H9 (cell line): ENCODE measurements at regions not wholly inside any gene's neighbourhood (a gene's known extent, or its start where the extent isn't known, plus 50 kb on each side); places are given as distances from the start of the nearest gene placed in this dataset.
"Not testable (repeated sequence)": the region's sequence is repeated elsewhere in the genome, so short reads cannot be mapped to it uniquely, and the experiment has no call there.

Experiments
- DNase-seq: peaks from one replicate; pipeline ENCODE4 v3.0.0-alpha.2; 2017
- H2AFZ ChIP-seq: one replicate; pipeline ENCODE4 v1.6.1; 2013; ENCODE audit warnings: mild to moderate bottlenecking, low read length, control low read depth, moderate library complexity
- H2AK5ac ChIP-seq: 2 replicates; pipeline ENCODE4 v1.6.1; 2013; ENCODE audit warnings: low read length, control low read depth, mixed read lengths; ENCODE audit not compliant: insufficient read length
- H2BK120ac ChIP-seq: one replicate; pipeline ENCODE4 v1.6.1; 2013; ENCODE audit warnings: low read depth, mild to moderate bottlenecking, low read length, control low read depth, inconsistent platforms; ENCODE audit not compliant: poor library complexity, severe bottlenecking
- H2BK12ac ChIP-seq: 2 replicates; pipeline ENCODE4 v1.6.1; 2013; ENCODE audit warnings: low read length, control low read depth, mixed read lengths, low read depth; ENCODE audit not compliant: insufficient read length
- H2BK15ac ChIP-seq: 2 replicates; pipeline ENCODE4 v1.6.1; 2013; ENCODE audit warnings: low read depth, low read length, control low read depth
- H2BK20ac ChIP-seq: one replicate; pipeline ENCODE4 v1.6.1; 2013; ENCODE audit warnings: low read depth, mild to moderate bottlenecking, low read length, control low read depth, inconsistent platforms; ENCODE audit not compliant: poor library complexity, severe bottlenecking
- H2BK5ac ChIP-seq: 2 replicates; pipeline ENCODE4 v1.6.1; 2013; ENCODE audit warnings: low read length, control low read depth, mixed read lengths; ENCODE audit not compliant: insufficient read length
- H3K14ac ChIP-seq: 2 replicates; pipeline ENCODE4 v1.6.1; 2013; ENCODE audit warnings: low read length, control low read depth; ENCODE audit not compliant: insufficient read depth
- H3K18ac ChIP-seq: 2 replicates; pipeline ENCODE4 v1.6.1; 2013; ENCODE audit warnings: low read depth, mild to moderate bottlenecking, mixed read lengths, low read length, control low read depth; ENCODE audit not compliant: insufficient read length
- H3K23ac ChIP-seq: 2 replicates; pipeline ENCODE4 v1.6.1; 2013; ENCODE audit warnings: low read length, control low read depth, mixed read lengths, low read depth; ENCODE audit not compliant: insufficient read length
- H3K23me2 ChIP-seq: 2 replicates; pipeline ENCODE4 v1.6.1; 2013; ENCODE audit warnings: low read depth, mild to moderate bottlenecking, mixed read lengths, low read length, control low read depth; ENCODE audit not compliant: insufficient read length, poor library complexity, severe bottlenecking
- H3K27ac ChIP-seq: 2 replicates; pipeline ENCODE4 v1.5.1; 2013; ENCODE audit warnings: low read length, control low read depth, mixed read lengths, low read depth; ENCODE audit not compliant: insufficient read length
- H3K27me3 ChIP-seq: 2 replicates; pipeline ENCODE4 v1.6.1; 2013; ENCODE audit warnings: low read length, control low read depth, inconsistent platforms; ENCODE audit not compliant: insufficient read depth
- H3K4ac ChIP-seq: 2 replicates; pipeline ENCODE4 v1.6.1; 2013; ENCODE audit warnings: low read depth, mild to moderate bottlenecking, control low read depth, inconsistent platforms, low read length, moderate library complexity
- H3K4me1 ChIP-seq: 2 replicates; pipeline ENCODE4 v1.6.1; 2013; ENCODE audit warnings: low read length, control low read depth, inconsistent platforms; ENCODE audit not compliant: insufficient read depth
- H3K4me2 ChIP-seq: 2 replicates; pipeline ENCODE4 v1.6.1; 2013; ENCODE audit warnings: low read length, control low read depth, mixed read lengths; ENCODE audit not compliant: insufficient read length, insufficient read depth
- H3K56ac ChIP-seq: 2 replicates; pipeline ENCODE4 v1.6.1; 2013; ENCODE audit warnings: low read depth, mild to moderate bottlenecking, mixed read lengths, low read length, control low read depth; ENCODE audit not compliant: insufficient read length
- H3K79me1 ChIP-seq: 2 replicates; pipeline ENCODE4 v1.6.1; 2013; ENCODE audit warnings: low read depth, mild to moderate bottlenecking, moderate library complexity, low read length, control low read depth, inconsistent platforms; ENCODE audit not compliant: insufficient read depth, poor library complexity, severe bottlenecking
- H3K79me2 ChIP-seq: 2 replicates; pipeline ENCODE4 v1.6.1; 2013; ENCODE audit warnings: low read length, control low read depth, inconsistent platforms; ENCODE audit not compliant: insufficient read depth
- H3K9ac ChIP-seq: 2 replicates; pipeline ENCODE4 v1.6.1; 2013; ENCODE audit warnings: low read length, control low read depth, mixed read lengths; ENCODE audit not compliant: insufficient read length; ENCODE audit errors: extremely low read depth
- H3K9me3 ChIP-seq: one replicate; pipeline ENCODE4 v1.6.1; 2013; ENCODE audit warnings: low read depth, low read length, inconsistent platforms; ENCODE audit not compliant: control insufficient read depth
- H3T11ph ChIP-seq: one replicate; pipeline ENCODE4 v1.6.1; 2013; ENCODE audit warnings: mild to moderate bottlenecking, low read length, control low read depth, inconsistent platforms
- H4K20me1 ChIP-seq: one replicate; pipeline ENCODE4 v1.6.1; 2013; ENCODE audit not compliant: control insufficient read depth, insufficient read length, insufficient read depth
- H4K5ac ChIP-seq: 2 replicates; pipeline ENCODE4 v1.6.1; 2013; ENCODE audit warnings: low read depth, mild to moderate bottlenecking, mixed read lengths, low read length, control low read depth; ENCODE audit not compliant: insufficient read length
- H4K8ac ChIP-seq: replicated peaks from 2 replicates; pipeline ENCODE4 v1.6.1; 2013; ENCODE audit warnings: low read length, control low read depth, mixed read lengths, low read depth; ENCODE audit not compliant: insufficient read length
- H4K91ac ChIP-seq: 2 replicates; pipeline ENCODE4 v1.6.1; 2013; ENCODE audit warnings: low read depth, mild to moderate bottlenecking, moderate library complexity, mixed read lengths, low read length, control low read depth; ENCODE audit not compliant: insufficient read length
- H3K27ac Mint-ChIP-seq, 3 experiments: 2 replicates in 2 of 3; 3 replicates in 1 of 3; pipeline ENCODE4 v1.8.0; 2020 to 2021; ENCODE audit warnings: mixed read lengths in 3 of 3, mild to moderate bottlenecking in 1 of 3, moderate library complexity in 1 of 3
- H3K27me3 Mint-ChIP-seq: 2 replicates; pipeline ENCODE4 v1.8.0; 2021; ENCODE audit warnings: low read depth, mild to moderate bottlenecking, moderate library complexity, mixed read lengths
- H3K36me3 Mint-ChIP-seq, 3 experiments: 2 replicates in 2 of 3; 3 replicates in 1 of 3; pipeline ENCODE4 v1.8.0; 2020 to 2021; ENCODE audit warnings: low read depth in 3 of 3, mixed read lengths in 3 of 3; ENCODE audit not compliant: insufficient read depth in 1 of 3
- H3K4me1 Mint-ChIP-seq, 2 experiments: 2 replicates each; pipeline ENCODE4 v1.8.0; 2020; ENCODE audit warnings: mixed read lengths in 2 of 2
- H3K4me3 Mint-ChIP-seq, 2 experiments: 2 replicates in 1 of 2; 3 replicates in 1 of 2; pipeline ENCODE4 v1.8.0; 2020 to 2021; ENCODE audit warnings: mild to moderate bottlenecking in 2 of 2, mixed read lengths in 2 of 2, moderate library complexity in 1 of 2
- H3K9me3 Mint-ChIP-seq, 2 experiments: 2 replicates in 1 of 2; 3 replicates in 1 of 2; pipeline ENCODE4 v1.8.0; 2020; ENCODE audit warnings: mild to moderate bottlenecking in 2 of 2, mixed read lengths in 2 of 2, moderate library complexity in 1 of 2
- CTCF ChIP-seq: fragments of 200-600 bp; sonication (generic); conservative IDR thresholded peaks from 3 replicates; pipeline ENCODE4 v1.8.0; 2021; ENCODE audit warnings: antibody characterized with exemption, mild to moderate bottlenecking
- WGBS: extraction: QIAGEN DNeasy Blood & Tissue Kit; methylation state at CpG from one replicate; pipeline ENCODE4 v1.1.7; 2013; ENCODE audit warnings: missing lambda C conversion rate, low lambda C conversion rate, mixed read lengths; ENCODE audit not compliant: insufficient read length; ENCODE audit errors: extremely low coverage; 5-methylcytosine and 5-hydroxymethylcytosine counted together

GRCh38 chr2:4931721-4932365 is 760.3 kb upstream of the SOX11 start:
- Histone ChIP-seq H2BK12ac (no peak overlapping the region), H3K4me1 (no peaks in the 10 kb centered on the region), H3K27ac (no peak overlapping the region), H3K79me1 (no peaks in the 10 kb centered on the region), H4K20me1 (no peaks in the 10 kb centered on the region), H2BK5ac (no peak overlapping the region), H3K23me2 (no peaks in the 10 kb centered on the region), H3K9ac (no peak overlapping the region), H2BK20ac (no peak overlapping the region), H3K18ac (no peak overlapping the region), H3K9me3 (no peaks in the 10 kb centered on the region), H3K79me2 (no peaks in the 10 kb centered on the region), H2AFZ (no peak overlapping the region), H2BK15ac (no peak overlapping the region), H4K5ac (no peak overlapping the region), H2BK120ac (no peak overlapping the region), H3K56ac (no peak overlapping the region), H3K14ac (no peak overlapping the region), H4K91ac (no peak overlapping the region), H3K4ac (no peak overlapping the region), H3K23ac (no peak overlapping the region), H2AK5ac (no peak overlapping the region), H3K27me3 (no peaks in the 10 kb centered on the region), H3T11ph (no peak overlapping the region), H4K8ac (no peak overlapping the region), H3K4me2 (no peak overlapping the region)
- Mint-ChIP-seq H3K36me3 (peaks cover 11 to 18% (median 11%) of the 10 kb centered on the region in 3 experiments), H3K4me1 (peaks cover 4 to 9% of the 10 kb centered on the region in 2 experiments; a peak in 3 of 4 replicates), H3K9me3 (peaks cover 18 to 24% of the 10 kb centered on the region in 2 experiments), H3K4me3 (no peak overlapping the region), H3K27ac (no peak overlapping the region), H3K27me3 (no peaks in the 10 kb centered on the region)
- WGBS = no CpG with 5 or more reads among the region's 6 CpGs
- no peak for DNase-seq
- TF ChIP-seq CTCF = no peak

GRCh38 chr2:4935291-4935690 is 756.9 kb upstream of the SOX11 start:
- H2BK5ac ChIP-seq = not testable (repeated sequence)

More at GRCh38 chr2:4935291-4935690, 756.9 kb upstream of the SOX11 start:
- H2BK20ac ChIP-seq, H4K91ac ChIP-seq, H3K56ac ChIP-seq, H3K27ac Mint-ChIP-seq, H3K18ac ChIP-seq, H3K4me2 ChIP-seq, H3K79me2 ChIP-seq, DNase-seq, H3K27me3 ChIP-seq, H4K8ac ChIP-seq, H3K9me3 ChIP-seq, H3K14ac ChIP-seq, H3K4ac ChIP-seq, H4K20me1 ChIP-seq, H3T11ph ChIP-seq, H2BK15ac ChIP-seq, H2AFZ ChIP-seq, H3K27ac ChIP-seq, H4K5ac ChIP-seq, H3K27me3 Mint-ChIP-seq, H3K9ac ChIP-seq, H3K79me1 ChIP-seq, H2BK120ac ChIP-seq, H3K4me3 Mint-ChIP-seq, H3K4me1 ChIP-seq, H2BK12ac ChIP-seq, H2AK5ac ChIP-seq, H3K4me1 Mint-ChIP-seq, H3K23me2 ChIP-seq, H3K23ac ChIP-seq: not testable (repeated sequence)
- H3K9me3 Mint-ChIP-seq = peaks cover 18 to 20% of the 10 kb centered on the region in 2 experiments
- WGBS = no CpG with 5 or more reads among the region's 35 CpGs
- peaks cover 8 to 18% (median 11%) of the 10 kb centered on the region in 3 experiments for H3K36me3 Mint-ChIP-seq
